Psoas muscle (tissue), 7 donors: ENCODE measurements at regions not wholly inside any gene's neighbourhood (a gene's known extent, or its start where the extent isn't known, plus 50 kb on each side); places are given as distances from the start of the nearest gene placed in this dataset.
"Not testable (repeated sequence)": the region's sequence is repeated elsewhere in the genome, so short reads cannot be mapped to it uniquely, and the experiment has no call there.

Experiments
- ATAC-seq, 4 donors: fragments of 200-7000 bp; cut with Tn5 transposase; one replicate each; pipeline ENCODE4 v1.9.1; 2020; ENCODE audit warnings: moderate library complexity in 3 of 4, mild to moderate bottlenecking in 2 of 4
- DNase-seq, 2 donors: peaks; one replicate each; pipeline ENCODE4 v3.0.0-alpha.2; 2020
- H3K27ac ChIP-seq: fragments of 200-600 bp; one replicate; pipeline ENCODE4 v1.8.0; 2022
- H3K27me3 ChIP-seq, 3 donors: fragments of 200-600 bp in 1 of 3; one replicate each; pipeline versions ENCODE4 v1.6.1 to v1.8.0; 2013 to 2022; ENCODE audit warnings: low read length in 2 of 3, mild to moderate bottlenecking in 2 of 3, moderate library complexity in 1 of 3; ENCODE audit not compliant: insufficient read depth in 3 of 3
- H3K36me3 ChIP-seq, 2 donors: fragments of 200-600 bp in 1 of 2; one replicate each; pipeline versions ENCODE4 v1.6.1 to v1.8.0; 2013 to 2022; ENCODE audit warnings: low read depth in 1 of 2, mild to moderate bottlenecking in 1 of 2, moderate library complexity in 1 of 2; ENCODE audit not compliant: insufficient read depth in 1 of 2
- H3K4me1 ChIP-seq: fragments of 200-600 bp; one replicate; pipeline ENCODE4 v1.8.0; 2022
- H3K4me3 ChIP-seq: fragments of 200-600 bp; one replicate; pipeline ENCODE4 v1.8.0; 2022; ENCODE audit warnings: mild to moderate bottlenecking
- H3K9me3 ChIP-seq: fragments of 200-600 bp; one replicate; pipeline ENCODE4 v1.8.0; 2022
- CTCF ChIP-seq: fragments of 200-600 bp; IDR thresholded peaks from one replicate; pipeline ENCODE4 v1.8.0; 2022; ENCODE audit warnings: antibody characterized with exemption
- WGBS, 3 donors: extraction: QIAGEN DNeasy Blood & Tissue Kit; methylation state at CpG; one replicate each; pipeline versions ENCODE4 v1.1.6 to v1.1.7; 2013; 5-methylcytosine and 5-hydroxymethylcytosine counted together
- intact Hi-C, 2 donors: fragments of 100-400 bp; cut with DNase I; formaldehyde crosslinking; loops; one replicate each; pipeline versions ENCODE4 v1.11.0 to v1.14.2; 2022
- donor health status: healthy with polysubstance abuse.
- donor health status: DM: no; HTN: no; CAD: no; lungs with moderate emphysema.
- donor health status: Bipolar disorder and iron deficiency.
- donor health status: healthy.
- donor health status: DM: yes; HTN: yes; CAD: no.
- donor health status: DM: no; HTN: no; CAD: no.
- donor health status: DM: yes; HTN: yes; CAD: no.

DNA sequence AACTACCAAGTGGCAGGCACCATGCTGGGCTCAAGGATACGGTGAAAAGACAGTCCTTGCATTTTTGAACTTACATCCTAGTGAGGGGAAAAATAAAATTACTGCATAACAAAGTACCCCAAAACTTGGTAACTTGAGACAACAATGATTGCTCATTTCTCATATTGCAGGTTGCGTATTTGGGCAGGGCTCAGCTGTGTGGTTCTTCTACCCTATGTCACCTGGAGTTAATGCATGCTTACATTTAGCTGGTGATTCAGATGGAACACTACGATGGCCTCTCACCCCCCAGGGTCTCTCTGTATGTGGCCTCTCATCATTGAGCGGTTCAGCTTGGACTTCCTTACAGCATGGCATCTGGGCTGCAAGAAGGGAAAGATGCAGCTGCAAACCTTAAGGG, 60.7 kb upstream of the RBM19 start:
- Histone ChIP-seq H3K27me3 (peaks cover 0 to 7% (median 4%) of the 10 kb centered on the region in 3 donors), H3K4me1 (no peaks in the 10 kb centered on the region), H3K27ac (no peak overlapping the region), H3K4me3 (no peak overlapping the region), H3K36me3 (no peaks in the 10 kb centered on the region), H3K9me3 (no peaks in the 10 kb centered on the region)
- intact Hi-C loops, result no loop called here
- whole genome bisulfite sequencing, 3 donors, result 83 to 86% (median 84%) methylated on average over 4 of the region's 4 CpGs
- ATAC-seq (no peak), DNase-seq (no peak)
- TF ChIP-seq CTCF, result no peak

GRCh38 chr12:114025935-114026334, 59.8 kb upstream of the RBM19 start:
- Histone ChIP-seq H3K9me3 (no peaks in the 10 kb centered on the region), H3K27ac (no peak overlapping the region), H3K4me3 (no peak overlapping the region), H3K4me1 (no peaks in the 10 kb centered on the region), H3K36me3 (no peaks in the 10 kb centered on the region), H3K27me3 (peaks cover 0 to 6% (median 4%) of the 10 kb centered on the region in 3 donors)
- ATAC-seq (no peak), DNase-seq (no peak)
- TF ChIP-seq CTCF, result no peak
- intact Hi-C loops, result no loop called here
- WGBS, 3 donors, result 47 to 63% (median 48%) methylated on average over 3 of the region's 3 CpGs

DNA sequence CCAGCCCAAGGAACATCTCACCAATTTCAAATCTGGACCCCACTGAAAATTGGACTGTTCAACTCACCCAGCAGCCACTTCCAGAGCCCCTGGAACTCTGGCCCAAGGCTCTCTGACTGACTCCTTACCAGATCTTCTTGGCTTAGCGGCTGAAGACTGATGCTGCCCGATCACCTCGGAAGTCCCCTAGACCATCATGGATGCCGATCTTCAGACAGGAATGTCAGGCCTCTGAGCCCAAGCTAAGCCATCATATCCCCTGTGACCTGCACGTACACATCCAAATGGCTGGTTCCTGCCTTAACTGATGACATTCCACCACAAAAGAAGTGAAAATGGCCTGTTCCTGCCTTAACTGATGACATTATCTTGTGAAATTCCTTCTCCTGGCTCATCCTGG, 56.0 kb upstream of the RBM19 start:
- intact Hi-C loops, result not testable (repeated sequence)

DNA sequence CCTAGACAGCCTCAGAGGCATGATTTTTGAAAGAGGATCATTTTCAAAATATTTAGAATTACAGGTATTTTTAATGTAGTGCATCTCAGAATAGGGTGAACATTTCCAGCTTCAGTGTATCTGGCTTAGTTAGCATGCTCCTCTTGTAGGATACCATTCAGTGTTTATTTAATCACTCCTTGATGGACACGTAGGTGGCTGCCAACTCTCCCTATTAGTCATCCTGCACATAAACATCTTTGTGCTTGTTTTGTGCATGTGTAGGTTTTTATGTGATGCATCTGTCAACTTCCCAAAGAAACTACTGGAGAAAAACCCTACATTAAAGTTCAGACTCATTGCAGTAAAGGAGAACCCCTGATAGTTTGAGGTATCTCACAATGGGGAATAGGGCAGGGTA, 52.5 kb upstream of the RBM19 start:
- H3K27me3 ChIP-seq, result no peaks in the 10 kb centered on the region
- H3K27ac ChIP-seq, result no peak overlapping the region
- TF ChIP-seq CTCF, result no peak
- H3K9me3 ChIP-seq, result no peaks in the 10 kb centered on the region
- 12 to 38% (median 14%) methylated on average over 1 of the region's 1 CpG for WGBS, 3 donors
- no peak overlapping the region for H3K4me3 ChIP-seq
- DNase-seq (no peak), ATAC-seq (no peak)
- intact Hi-C loops, result no loop called here
- no peaks in the 10 kb centered on the region for H3K36me3 ChIP-seq
- no peaks in the 10 kb centered on the region for H3K4me1 ChIP-seq

More for the DNA sequence above, 56.0 kb upstream of the RBM19 start:
- H3K9me3 ChIP-seq, DNase-seq, H3K4me3 ChIP-seq, H3K27ac ChIP-seq, H3K27me3 ChIP-seq, H3K4me1 ChIP-seq, ATAC-seq, H3K36me3 ChIP-seq: not testable (repeated sequence)
- 79 to 82% (median 80%) methylated on average over 5 of the region's 5 CpGs for WGBS, 3 donors
